Stomach (tissue), 4 donors: ENCODE measurements at regions not wholly inside any gene's neighbourhood (a gene's known extent, or its start where the extent isn't known, plus 50 kb on each side); places are given as distances from the start of the nearest gene placed in this dataset.

Experiments
- CTCF ChIP-seq, 7 experiments: fragments of 450-650 bp in 4 of 7; fragments of 200-600 bp in 3 of 7; sonication (generic) in 3 of 7; IDR thresholded peaks; one replicate each; pipeline ENCODE4 v1.5.1; 2016 to 2019; ENCODE audit warnings: antibody characterized with exemption in 7 of 7, control low read depth in 2 of 7, mild to moderate bottlenecking in 1 of 7
- POLR2A ChIP-seq, 4 donors: fragments of 450-650 bp; IDR thresholded peaks; one replicate each; pipeline ENCODE4 v1.6.1; 2016; ENCODE audit warnings: antibody characterized with exemption in 4 of 4, control low read depth in 2 of 4, mild to moderate bottlenecking in 1 of 4, moderate library complexity in 1 of 4

GRCh38 chr4:177771645-177772044 is 329.4 kb upstream of the AGA start:
- TF ChIP-seq POLR2A (IDR thresholded peaks at IDR 0.05) (no peak), CTCF (IDR thresholded peaks at IDR 0.05) (no peak)
